Coronary artery (tissue), 2 donors: ENCODE measurements at regions not wholly inside any gene's neighbourhood (a gene's known extent, or its start where the extent isn't known, plus 50 kb on each side); places are given as distances from the start of the nearest gene placed in this dataset.
"Not testable (repeated sequence)": the region's sequence is repeated elsewhere in the genome, so short reads cannot be mapped to it uniquely, and the experiment has no call there.

ENCODE experiments used
- DNase-seq: peaks from one replicate; pipeline ENCODE4 v3.0.0-alpha.2; 2017; ENCODE audit warnings: low spot score
- H3K27ac ChIP-seq, 2 donors: fragments of 200-600 bp; sonication (generic); one replicate each; pipeline ENCODE4 v1.5.1; 2016 to 2019
- H3K4me3 ChIP-seq: fragments of 200-600 bp; sonication (generic); 2 replicates; pipeline ENCODE4 v1.5.1; 2016; ENCODE audit warnings: mild to moderate bottlenecking, moderate library complexity
- TF ChIP-seq, protein P1 (sequence below): fragments of 200-600 bp; sonication (generic); IDR thresholded peaks from one replicate; pipeline ENCODE4 v1.5.1; 2019; ENCODE audit warnings: antibody characterized with exemption

DNA sequence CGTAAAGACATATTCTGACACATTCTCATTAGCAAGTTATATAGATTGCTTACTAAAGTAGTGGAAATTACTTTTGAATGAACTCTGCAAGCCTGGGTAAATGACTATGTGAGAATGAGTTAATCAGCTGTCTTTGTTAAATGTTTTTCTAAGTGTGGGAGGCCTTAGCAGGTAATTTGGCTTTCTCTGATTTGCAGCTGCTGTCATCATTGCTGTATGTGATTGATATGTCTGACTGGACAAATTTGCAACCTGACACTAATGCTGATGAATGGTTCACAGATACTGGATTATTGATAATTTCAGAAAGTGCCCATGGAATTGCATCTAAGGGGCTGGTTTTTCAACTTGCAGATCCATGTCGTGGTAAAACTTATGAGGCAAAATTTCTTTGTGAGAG is 372.2 kb upstream of the SGO1 start:
- no peak for DNase-seq
- TF ChIP-seq, protein P1, sequence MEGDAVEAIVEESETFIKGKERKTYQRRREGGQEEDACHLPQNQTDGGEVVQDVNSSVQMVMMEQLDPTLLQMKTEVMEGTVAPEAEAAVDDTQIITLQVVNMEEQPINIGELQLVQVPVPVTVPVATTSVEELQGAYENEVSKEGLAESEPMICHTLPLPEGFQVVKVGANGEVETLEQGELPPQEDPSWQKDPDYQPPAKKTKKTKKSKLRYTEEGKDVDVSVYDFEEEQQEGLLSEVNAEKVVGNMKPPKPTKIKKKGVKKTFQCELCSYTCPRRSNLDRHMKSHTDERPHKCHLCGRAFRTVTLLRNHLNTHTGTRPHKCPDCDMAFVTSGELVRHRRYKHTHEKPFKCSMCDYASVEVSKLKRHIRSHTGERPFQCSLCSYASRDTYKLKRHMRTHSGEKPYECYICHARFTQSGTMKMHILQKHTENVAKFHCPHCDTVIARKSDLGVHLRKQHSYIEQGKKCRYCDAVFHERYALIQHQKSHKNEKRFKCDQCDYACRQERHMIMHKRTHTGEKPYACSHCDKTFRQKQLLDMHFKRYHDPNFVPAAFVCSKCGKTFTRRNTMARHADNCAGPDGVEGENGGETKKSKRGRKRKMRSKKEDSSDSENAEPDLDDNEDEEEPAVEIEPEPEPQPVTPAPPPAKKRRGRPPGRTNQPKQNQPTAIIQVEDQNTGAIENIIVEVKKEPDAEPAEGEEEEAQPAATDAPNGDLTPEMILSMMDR, result no peak
- Histone ChIP-seq H3K4me3 (no peak overlapping the region), H3K27ac (no peak overlapping the region)

DNA sequence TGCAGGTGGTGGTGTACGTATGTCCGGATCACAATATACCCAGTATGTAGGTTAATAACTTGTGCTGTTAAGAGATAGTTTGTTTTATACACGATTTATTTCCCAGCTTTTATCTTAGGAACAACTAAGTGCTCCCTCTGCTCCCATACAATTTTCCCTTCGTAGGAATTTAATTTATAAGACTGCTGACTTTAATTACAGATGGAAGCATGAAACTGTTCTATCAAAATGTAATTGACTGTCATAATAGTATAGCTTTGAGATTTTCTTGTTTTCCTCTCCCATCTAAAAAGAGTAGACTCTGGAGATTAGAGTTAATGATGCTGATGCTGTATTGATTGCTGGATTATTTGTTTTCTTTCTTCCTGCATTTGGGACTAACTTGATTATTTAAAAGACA is 370.7 kb upstream of the SGO1 start:
- TF ChIP-seq, protein P1, result no peak
- DNase-seq, result no peak
- H3K27ac ChIP-seq, result no peak overlapping the region
- H3K4me3 ChIP-seq, result no peak overlapping the region

DNA sequence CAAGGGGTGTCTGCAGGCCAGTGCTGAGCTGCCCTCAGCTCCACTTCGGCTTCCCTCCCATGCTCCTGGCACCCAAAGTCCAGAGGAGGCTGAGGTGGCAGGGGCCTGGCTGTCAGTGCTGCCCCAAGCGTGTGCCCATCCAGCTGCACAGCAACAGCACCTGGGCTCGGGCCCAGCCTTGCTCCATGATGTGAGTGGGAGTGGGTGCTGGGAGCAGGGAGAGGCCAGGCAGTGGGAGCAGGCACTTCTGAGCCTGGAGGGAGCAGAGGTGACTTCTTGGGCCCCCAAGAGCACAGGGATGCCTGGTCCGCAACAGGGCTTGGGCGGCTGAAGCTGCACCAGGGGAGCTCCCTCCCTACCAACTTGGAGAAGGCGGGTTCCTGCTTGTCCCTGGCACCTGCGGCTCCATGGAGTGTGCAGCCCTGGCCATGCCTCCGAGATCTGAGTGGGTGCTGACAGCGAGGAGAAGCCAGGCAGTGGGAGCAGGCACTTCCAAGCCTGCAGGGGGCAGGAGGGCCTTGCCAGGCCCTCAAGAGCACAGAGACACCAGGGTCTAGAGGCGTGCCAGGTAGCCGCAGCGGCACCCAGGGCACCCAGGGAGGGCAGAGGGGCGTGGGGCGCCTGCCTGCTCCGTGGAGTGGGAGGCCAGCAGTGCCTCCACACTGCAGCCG is 366.7 kb upstream of the SGO1 start:
- TF ChIP-seq, protein P1, result no peak
- Histone ChIP-seq H3K4me3 (no peak overlapping the region), H3K27ac (no peak overlapping the region)
- DNase-seq, result no peak

GRCh38 chr3:20547361-20548269 is 361.6 kb upstream of the SGO1 start:
- not testable (repeated sequence) for H3K4me3 ChIP-seq, H3K27ac ChIP-seq, DNase-seq

- no peak for DNase-seq
- TF ChIP-seq, protein P1, result no peak
- Histone ChIP-seq H3K27ac (no peak overlapping the region), H3K4me3 (no peak overlapping the region)
These were observed 360.6 kb upstream of the SGO1 start for GRCh38 chr3:20546636-20547035.

DNA sequence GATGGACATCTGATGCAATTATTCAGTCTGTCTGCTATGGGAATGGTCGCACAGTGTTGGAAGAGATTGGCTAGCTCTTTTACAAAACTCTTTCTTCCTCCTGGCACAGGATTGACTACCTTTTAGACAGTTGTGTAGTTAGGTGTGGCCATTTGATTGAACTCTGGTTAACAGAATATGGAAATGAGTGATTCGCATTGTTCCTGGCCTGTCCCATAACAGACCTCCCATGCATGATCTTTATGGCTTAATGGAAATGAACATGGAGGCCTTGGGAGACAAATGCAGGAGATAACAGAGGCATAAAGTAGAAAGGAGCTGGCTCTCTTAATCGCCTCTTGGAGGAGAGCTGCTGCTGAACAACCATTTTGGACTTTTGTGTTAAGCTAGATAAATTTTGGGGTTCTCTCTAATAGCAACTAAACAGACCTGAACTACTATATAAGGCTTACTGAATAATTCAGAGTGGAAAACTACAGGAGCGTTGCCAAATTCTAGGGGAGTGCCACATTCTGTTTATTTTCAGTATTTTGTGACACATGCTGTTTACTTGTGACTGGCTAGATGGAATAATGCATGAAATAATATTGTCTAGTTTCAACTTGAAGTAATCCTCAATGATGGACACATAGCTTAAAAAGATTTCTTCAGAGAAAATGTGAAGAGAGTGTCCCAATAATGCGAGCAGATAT is 357.7 kb upstream of the SGO1 start:
- no peak for DNase-seq
- TF ChIP-seq, protein P1, result no peak

DNA sequence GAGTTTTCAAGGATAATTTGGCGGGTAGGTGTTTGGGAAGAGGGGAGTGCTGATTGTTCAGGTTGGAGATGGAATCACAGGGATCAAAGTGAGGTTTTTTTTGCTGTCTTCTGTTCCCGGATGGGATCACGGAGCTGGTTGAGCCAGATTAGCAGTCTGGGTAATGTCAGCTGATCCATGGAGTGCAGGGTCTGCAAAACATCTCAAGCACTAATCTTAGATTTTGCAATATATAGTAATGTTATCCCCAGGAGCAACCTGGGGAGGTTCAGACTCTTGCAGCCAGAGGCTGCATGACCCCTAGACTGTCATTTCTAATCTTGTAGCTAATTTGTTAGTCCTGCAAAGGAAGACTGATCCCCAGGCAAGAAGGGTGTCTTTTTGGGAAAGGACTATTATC is 354.1 kb upstream of the SGO1 start:
- no peak for DNase-seq
- TF ChIP-seq, protein P1, result no peak
- Histone ChIP-seq H3K27ac (no peak overlapping the region), H3K4me3 (no peak overlapping the region)

More for the DNA sequence above, 357.7 kb upstream of the SGO1 start:
- Histone ChIP-seq H3K4me3 (no peak overlapping the region), H3K27ac (no peak overlapping the region)
